Hepatic stellate cell (primary cell): ENCODE measurements at regions not wholly inside any gene's neighbourhood (a gene's known extent, or its start where the extent isn't known, plus 50 kb on each side); places are given as distances from the start of the nearest gene placed in this dataset.

Experiments used
- DNase-seq: peaks from one replicate; pipeline ENCODE4 v3.0.0; 2011; ENCODE audit warnings: low spot score

- no peak for DNase-seq
Observed at GRCh38 chr12:65598688-65599087, 225.6 kb upstream of the HMGA2 start.

GRCh38 chr12:65602253-65602609, 222.1 kb upstream of the HMGA2 start:
- DNase-seq, result no peak

DNA sequence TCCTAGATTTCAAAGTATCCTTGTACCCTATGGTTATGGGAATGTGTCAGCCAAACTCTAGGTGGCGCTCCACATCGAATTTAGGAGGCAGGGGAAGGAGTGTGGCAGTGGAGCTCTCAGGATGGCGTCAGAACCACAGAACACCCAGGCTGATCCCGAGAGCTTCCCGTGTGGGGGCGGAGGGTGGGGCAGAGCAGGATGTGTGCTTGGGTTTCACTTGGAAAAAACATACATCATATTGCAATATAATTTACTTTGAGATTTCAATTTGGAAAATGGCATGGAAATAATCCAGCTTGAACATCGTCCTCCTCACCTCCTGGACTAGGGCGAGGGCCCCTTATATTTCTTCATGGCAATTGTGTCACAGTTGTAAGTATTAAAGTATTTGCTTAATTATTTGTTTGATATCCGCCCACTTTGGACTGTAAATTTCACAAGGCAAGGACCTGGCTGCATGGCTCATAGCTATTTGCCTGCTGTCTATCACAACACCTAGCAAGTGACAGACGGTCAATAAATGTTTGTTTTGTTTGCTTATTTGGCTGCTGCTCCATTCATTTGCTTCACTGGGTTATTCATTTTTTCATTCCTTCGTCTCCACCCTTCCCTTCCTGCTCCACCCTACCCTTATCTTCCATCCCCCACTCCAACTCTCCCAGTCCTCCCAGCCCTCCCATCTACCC, 221.5 kb upstream of the HMGA2 start:
- DNase-seq, result peak; percentile 77

DNA sequence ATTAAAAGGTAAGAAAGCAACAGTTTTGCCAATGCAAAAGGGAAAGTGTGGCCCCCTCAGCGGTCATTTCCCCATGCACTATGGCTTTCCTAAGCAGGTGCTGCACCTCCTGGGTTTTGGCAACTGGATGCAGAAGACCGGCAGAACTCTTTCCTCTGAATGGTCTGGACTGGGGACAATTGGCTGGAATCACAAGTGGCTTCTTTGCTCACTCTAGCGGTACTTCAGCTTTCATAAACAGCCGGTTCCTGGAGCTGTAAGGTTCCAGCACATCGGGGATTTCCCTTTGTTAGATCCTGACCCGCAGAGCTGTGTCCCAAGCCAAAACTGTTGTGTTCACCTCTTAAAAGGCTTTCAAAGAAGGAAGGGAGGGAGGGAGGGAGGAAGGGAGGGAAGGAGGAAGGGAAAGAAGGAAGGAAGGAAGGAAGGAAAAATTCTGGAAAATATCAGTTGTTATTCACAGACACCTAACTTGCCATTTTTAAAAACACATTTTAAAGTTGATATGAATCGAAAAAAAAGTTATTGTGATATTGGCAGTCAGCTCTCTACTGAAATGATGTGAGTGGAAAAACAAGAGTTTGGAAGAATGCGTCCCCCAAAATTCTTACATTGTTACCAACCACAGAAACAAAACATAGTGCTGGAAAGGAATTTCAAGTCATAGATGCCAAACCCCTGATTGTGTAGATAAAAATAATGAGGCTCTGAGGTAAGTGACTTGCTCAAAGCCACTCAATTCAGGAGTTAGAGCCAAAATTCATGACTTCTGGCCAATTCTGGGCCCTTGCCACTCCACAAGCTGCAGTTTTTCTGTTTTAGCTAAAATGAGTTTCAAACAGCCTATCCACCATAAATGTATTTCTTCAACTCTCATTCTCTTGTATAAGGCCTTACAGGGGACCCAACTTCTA, 220.6 kb upstream of the HMGA2 start:
- DNase-seq, result peak; percentile 31

DNA sequence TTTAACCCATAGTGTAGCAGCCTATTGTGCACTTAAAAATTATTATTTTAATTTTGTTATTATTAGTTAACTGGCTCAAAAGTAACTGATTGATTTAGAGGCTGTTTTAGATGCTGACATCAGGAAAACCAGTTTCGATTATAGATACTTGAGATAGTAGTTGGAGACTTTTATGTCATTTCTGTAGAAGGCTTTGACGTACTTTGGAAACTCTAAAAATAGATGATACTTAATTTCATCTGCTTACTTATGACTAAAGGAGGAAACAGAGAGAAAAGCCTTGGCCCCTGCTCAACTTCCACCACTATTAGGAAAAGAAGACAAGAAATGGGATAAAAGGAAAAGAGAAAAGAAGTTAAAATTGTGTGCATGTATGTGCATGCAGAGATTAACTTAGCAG, 219.3 kb upstream of the HMGA2 start:
- DNase-seq, result no peak

DNA sequence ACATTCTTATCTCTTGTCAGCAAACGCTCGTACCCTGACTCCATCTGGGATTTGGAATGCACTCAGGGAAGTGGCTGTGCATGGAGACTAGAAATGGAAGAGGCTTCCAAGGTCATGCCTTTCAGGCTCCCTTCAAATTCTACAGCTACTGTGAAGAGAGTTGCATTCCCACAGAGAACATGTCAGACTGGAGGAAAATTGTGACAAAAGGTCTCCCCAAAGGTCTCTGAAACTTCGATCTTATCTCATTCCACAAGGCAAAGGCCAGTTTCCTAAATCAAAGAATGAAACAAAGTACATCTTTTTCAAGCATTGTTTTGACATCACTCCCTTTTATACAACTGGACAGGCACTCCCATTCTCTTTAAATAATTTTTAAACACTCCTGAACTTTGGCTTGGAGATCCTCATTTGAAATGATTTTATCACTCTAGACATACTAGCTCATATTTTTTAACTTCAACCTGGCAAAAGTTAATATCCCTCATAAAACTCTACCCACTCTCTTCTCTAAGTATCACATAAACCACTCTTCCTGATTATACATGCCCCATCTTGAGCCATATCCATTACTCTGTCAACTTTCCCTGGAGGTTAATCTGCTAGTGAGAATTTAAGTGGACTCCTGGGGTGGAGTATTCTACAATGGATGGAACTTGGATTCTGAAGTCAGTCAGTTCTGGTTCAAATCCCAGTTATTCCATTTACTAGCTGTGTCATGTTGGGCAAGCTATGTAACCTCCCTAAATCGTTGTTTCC, 218.1 kb upstream of the HMGA2 start:
- DNase-seq, result no peak

DNA sequence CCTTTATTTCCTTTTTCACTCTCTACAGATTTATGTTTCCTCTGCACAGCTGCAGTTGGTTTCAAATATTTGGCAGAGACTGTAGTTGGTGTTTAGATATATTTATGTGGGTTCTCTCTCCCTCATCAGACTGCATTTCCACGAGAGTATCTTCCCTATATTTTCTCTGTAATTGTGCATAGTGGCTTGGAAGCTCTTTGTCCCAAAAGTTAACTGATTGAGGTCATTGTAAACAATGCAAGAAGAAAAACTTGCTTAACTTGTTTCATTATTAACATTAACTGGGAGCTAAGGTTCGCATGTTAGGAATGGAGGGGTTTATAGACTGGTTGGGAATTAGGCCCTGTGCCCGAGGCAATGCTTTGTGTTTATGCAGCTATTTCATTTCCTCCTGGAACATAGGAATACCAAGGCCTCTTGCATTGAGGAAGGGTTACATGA, 216.9 kb upstream of the HMGA2 start:
- no peak for DNase-seq

DNA sequence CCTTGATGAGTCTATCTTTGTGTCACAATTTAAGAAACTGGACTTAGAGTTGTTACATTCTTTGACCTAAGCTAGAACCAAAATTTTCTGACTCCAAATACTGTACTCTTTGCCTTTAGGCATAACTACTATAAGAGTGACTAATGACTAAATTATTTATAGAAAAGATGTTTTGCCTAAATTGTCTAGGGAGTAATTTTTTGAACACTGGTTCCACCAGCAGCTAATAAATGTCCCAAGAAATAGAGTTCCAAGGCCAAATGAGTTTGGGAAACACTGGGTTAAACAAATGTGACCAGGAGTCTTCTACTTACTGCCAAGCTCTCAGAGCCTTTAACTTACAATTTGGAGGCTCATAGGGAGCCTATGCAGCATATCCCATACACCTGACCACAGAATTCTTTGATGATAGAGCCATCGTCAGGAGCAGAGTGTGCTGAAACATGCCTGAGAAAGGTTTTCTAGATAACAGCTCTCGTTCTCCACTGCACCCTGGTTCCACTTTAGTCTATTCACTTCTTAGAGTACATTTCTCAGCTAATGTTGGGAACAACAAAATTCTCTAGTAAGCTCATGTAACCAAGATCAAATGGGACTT, 215.9 kb upstream of the HMGA2 start:
- DNase-seq, result no peak

- no peak for DNase-seq
Observed at GRCh38 chr12:65609359-65609771, 214.9 kb upstream of the HMGA2 start.

DNA sequence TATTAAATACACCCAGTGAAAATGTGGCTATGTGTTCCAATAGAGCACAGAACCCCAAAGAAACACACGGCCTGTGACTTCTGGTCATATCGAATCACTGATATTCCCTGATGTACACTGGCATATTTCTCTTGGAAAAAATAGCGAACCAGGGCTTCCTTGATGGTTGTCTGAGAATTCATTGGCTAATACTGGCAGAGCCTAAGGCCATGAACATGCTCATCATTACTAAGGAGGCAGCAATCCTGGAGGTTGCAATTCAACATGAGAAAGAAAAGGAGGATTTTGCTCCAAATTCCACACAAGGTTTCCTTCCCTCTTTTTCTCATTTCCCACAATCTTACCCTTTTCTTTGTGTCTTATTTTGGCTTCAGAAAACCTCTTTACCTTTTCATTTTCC, 212.9 kb upstream of the HMGA2 start:
- DNase-seq, result no peak

DNA sequence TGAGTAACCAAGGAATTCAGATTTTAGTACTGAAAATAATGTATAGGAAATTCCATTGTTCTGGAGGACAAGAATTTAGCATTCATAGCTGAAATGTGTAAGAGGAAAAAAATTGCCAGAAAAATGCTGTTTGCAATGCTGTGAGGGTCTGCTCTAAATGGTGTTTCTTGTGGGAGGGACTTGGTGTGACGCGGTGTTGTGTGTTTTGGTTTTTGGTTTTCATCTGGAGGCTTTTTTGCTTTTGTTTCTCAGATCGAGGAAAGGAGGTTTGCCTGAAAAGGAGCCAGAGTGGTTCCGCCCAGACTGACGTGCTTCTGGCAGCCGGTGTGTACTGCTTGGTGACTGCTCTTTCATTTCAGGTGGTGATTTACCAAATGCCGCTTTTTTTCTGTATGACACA, 211.8 kb upstream of the HMGA2 start:
- no peak for DNase-seq

DNA sequence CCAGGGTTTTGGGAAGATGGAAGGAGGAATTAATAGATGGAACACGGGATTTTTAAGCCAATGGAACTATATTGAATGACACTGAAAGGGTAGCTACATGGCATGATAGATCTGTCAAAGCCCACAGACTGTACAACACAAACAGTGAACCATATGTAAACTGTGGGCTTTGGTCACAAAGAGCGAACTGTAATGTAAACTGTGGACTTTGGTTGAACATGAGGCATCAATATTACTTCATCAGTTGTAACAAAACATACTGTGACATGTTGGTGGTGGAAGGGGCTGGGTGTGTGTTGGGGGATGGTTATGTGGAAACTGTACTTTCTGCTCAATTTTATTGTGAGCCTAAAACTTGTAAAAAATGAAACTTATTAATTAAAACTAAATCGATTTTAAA, 210.6 kb upstream of the HMGA2 start:
- DNase-seq, result no peak

DNA sequence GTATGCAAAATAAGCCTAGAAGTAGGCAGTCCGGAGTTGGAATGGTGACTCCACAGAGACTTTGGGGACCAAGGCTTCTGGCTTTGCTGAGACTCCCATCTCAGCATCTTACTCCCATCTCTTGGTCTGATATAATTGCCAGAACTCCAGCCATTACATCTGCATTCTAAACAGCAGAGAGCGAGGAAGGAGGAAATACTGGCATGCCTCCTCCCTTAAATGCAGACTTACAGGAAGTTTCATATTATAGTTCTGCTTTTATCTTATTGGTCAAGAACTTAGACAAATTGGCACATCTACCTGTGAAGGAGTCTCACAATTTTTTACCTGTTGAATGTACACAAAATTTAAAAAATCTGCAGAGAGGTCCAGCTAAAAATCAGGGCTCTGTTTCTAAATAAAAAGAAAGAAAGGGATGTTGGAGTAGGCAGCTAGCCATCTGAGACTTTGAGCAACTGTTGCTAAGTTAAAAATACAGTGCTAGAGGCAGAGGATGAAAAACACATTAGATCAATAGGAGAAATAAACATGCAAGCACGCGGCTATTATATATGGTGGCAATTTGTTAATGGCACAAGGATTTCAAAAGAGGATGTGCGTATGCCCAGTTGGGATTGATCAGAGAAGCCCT, 209.9 kb upstream of the HMGA2 start:
- no peak for DNase-seq

GRCh38 chr12:65615118-65615517, 209.2 kb upstream of the HMGA2 start:
- peak; percentile 20 for DNase-seq

- no peak for DNase-seq
Observed at GRCh38 chr12:65616022-65616421, 208.3 kb upstream of the HMGA2 start.

- DNase-seq, result no peak
Observed at GRCh38 chr12:65618588-65618987, 205.7 kb upstream of the HMGA2 start.

GRCh38 chr12:65619018-65619417, 205.3 kb upstream of the HMGA2 start:
- no peak for DNase-seq

- no peak for DNase-seq
Observed at GRCh38 chr12:65620046-65620445, 204.2 kb upstream of the HMGA2 start.

DNA sequence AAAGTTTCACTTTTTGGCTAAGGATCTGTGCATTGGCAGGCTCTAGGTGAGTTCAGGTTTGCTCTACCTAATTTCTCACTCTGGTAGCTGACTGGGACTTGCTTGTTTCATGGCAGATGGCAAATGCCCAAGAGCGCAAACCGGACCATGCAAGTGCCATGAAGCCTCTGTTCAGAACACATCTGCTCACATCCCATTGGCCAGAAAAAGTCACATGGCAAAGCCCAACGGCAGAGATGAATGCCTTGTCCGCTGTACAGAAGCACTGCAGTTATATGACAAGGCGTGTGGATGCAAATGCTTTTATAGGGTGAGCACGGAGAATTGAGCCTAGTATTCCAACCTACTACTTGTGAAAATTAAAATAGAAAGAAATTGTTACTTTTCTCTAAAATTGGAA, 202.2 kb upstream of the HMGA2 start:
- no peak for DNase-seq

- DNase-seq, result no peak
Observed at GRCh38 chr12:65623507-65623906, 200.8 kb upstream of the HMGA2 start.

DNA sequence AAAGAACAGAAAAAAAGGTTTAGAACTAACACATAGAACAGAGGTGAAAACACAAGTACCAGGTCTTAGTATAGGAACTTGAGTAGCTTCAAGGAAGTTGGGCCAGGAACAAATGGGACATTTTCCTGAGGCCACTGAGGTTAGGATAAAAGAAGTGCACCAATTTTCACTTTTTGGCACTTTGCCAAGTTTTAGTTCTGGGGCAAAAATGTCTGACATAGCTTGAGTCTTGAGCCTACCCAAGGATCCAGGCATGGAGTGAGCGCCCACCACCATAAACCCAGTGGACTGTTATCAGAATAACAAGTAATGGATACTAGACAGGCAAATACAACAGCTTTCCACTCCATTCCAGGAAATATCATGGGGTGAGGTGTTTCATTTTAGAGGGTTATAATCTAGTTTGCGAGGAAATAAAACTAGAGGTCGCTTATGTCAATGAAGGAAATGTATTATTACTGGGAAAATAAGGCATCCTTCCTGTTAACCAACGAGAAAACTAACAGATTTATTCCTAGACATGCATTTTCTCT, 199.7 kb upstream of the HMGA2 start:
- no peak for DNase-seq

DNA sequence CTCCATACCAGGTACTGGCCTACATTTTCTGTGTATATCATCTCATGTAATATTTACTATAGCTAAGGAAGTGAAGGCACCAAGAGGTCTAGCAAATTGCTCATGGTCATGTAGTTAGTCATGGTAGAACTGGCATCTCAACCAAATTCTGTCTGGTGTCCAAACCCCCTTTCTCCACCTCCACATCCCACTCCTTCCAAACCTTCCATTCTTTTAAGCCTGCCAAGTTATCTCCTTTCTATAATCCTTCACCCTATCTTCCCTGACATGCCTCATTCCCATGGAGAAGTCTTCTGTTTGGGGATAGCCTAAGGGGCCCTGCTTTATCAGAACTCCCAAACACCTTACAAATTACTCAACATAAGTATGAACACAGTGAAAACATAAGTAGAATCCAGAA, 196.2 kb upstream of the HMGA2 start:
- DNase-seq, result no peak
